ENCODE measurements at regions not wholly inside any gene's neighbourhood (a gene's known extent, or its start where the extent isn't known, plus 50 kb on each side); places are given as distances from the start of the nearest gene placed in this dataset.

DNA sequence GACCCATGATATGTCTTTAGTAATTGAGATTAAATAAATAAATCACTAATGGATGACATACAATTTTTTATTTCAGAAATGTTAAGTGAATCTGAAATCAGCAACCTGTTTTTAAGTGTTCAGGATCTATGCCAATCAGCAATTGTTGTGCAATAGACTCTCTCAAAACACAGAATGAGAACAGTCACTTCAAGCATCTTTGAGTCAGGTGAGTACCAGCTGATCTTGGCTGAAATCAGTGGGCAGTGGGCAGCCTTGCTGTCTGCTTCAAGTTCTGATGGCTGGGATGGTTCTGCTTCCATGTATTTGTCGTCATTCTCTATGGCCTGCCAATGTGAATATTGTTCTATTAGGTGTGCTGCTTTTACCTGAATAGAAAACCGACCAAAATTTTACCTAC, 82.3 kb upstream of the NRG3 start:
- TF ChIP-seq, protein P1, sequence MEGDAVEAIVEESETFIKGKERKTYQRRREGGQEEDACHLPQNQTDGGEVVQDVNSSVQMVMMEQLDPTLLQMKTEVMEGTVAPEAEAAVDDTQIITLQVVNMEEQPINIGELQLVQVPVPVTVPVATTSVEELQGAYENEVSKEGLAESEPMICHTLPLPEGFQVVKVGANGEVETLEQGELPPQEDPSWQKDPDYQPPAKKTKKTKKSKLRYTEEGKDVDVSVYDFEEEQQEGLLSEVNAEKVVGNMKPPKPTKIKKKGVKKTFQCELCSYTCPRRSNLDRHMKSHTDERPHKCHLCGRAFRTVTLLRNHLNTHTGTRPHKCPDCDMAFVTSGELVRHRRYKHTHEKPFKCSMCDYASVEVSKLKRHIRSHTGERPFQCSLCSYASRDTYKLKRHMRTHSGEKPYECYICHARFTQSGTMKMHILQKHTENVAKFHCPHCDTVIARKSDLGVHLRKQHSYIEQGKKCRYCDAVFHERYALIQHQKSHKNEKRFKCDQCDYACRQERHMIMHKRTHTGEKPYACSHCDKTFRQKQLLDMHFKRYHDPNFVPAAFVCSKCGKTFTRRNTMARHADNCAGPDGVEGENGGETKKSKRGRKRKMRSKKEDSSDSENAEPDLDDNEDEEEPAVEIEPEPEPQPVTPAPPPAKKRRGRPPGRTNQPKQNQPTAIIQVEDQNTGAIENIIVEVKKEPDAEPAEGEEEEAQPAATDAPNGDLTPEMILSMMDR (IDR thresholded peaks at IDR 0.05): no peak
- no peak for TF ChIP-seq POLR2A (IDR thresholded peaks at IDR 0.05)

Data from uterus (tissue), 2 donors.